HK-2 (cell line): ENCODE measurements at regions not wholly inside any gene's neighbourhood (a gene's known extent, or its start where the extent isn't known, plus 50 kb on each side); places are given as distances from the start of the nearest gene placed in this dataset.

ENCODE experiments used
- DNase-seq: peaks from one replicate; pipeline ENCODE4 v3.0.0-alpha.2; 2018; ENCODE audit not compliant: unreplicated experiment

GRCh38 chr10:29397221-29397620 lies 108.4 kb downstream of the LYZL1 start:
- no peak for DNase-seq

GRCh38 chr10:29403208-29403607 lies 114.3 kb downstream of the LYZL1 start:
- no peak for DNase-seq

- no peak for DNase-seq
These were observed 118.5 kb downstream of the LYZL1 start for GRCh38 chr10:29407280-29407858.
